ENCODE measurements at regions not wholly inside any gene's neighbourhood (a gene's known extent, or its start where the extent isn't known, plus 50 kb on each side); places are given as distances from the start of the nearest gene placed in this dataset.

- H3K4me2 ChIP-seq: no peak overlapping the region
- TF ChIP-seq ELK1 (IDR thresholded peaks at IDR 0.05; ENCODE audit: low read depth, low read length) (no peak), RFX5 (IDR thresholded peaks at IDR 0.05) (no peak), HES2 (IDR thresholded peaks at IDR 0.05) (no peak), E2F6 (IDR thresholded peaks at IDR 0.05; ENCODE audit: borderline replicate concordance, low read depth) (no peak), CHD4 (IDR thresholded peaks at IDR 0.05; ENCODE audit: borderline replicate concordance) (no peak)
- ChIA-PET POLR2A (no interaction called here), CTCF (no interaction called here)
- 0% methylated on average over 1 of the region's 1 CpG for WGBS (ENCODE audit: missing lambda C conversion rate)
- H3K27ac ChIP-seq: no peak overlapping the region
- ATAC-seq: no peak
- no peaks in the 10 kb centered on the region for H3K4me1 ChIP-seq
- FAIRE-seq: no peak
- H3K9me3 ChIP-seq: no peaks in the 10 kb centered on the region
- H3K4me3 ChIP-seq: no peak overlapping the region
- no peak for DNase-seq (ENCODE audit: low read depth in 1 of 2, low spot score in 1 of 2)
Observed at GRCh38 chr4:13178621-13179020, 305.5 kb downstream of the RAB28 start.

- ATAC-seq (no peak), DNase-seq (ENCODE audit: low read depth in 1 of 2, low spot score in 1 of 2) (no peak), FAIRE-seq (no peak)
- Histone ChIP-seq H3K9me3 (no peaks in the 10 kb centered on the region), H3K4me1 (no peaks in the 10 kb centered on the region), H3K4me2 (no peak overlapping the region), H3K27ac (no peak overlapping the region), H3K4me3 (no peak overlapping the region)
- TF ChIP-seq ELK1 (IDR thresholded peaks at IDR 0.05; ENCODE audit: low read depth, low read length) (no peak), POLR2AphosphoS2 (conservative IDR thresholded peaks at IDR 0.05; ENCODE audit: low read length) (no peak), TFCP2L1 (CRISPR knock-in tag; IDR thresholded peaks at IDR 0.05) (no peak), CBX2 (IDR thresholded peaks at IDR 0.05; ENCODE audit: borderline replicate concordance, low read depth) (no peak), E2F6 (IDR thresholded peaks at IDR 0.05; ENCODE audit: borderline replicate concordance, low read depth) (no peak), CHD2 (IDR thresholded peaks at IDR 0.05; ENCODE audit: low read length, partially characterized antibody) (no peak), NFE2L2 (conservative IDR thresholded peaks at IDR 0.05; ENCODE audit: low read length) (no peak), JUN (IDR thresholded peaks at IDR 0.05) (no peak), BCL3 (IDR thresholded peaks at IDR 0.05) (no peak), MAZ (IDR thresholded peaks at IDR 0.05; ENCODE audit: borderline replicate concordance, low read depth, low read length) (no peak), CHD4 (IDR thresholded peaks at IDR 0.05; ENCODE audit: borderline replicate concordance) (no peak), PBX3 (IDR thresholded peaks at IDR 0.05) (no peak), RAD21 (conservative IDR thresholded peaks at IDR 0.05 in 1 of 2, IDR thresholded peaks at IDR 0.05 in 1 of 2) (no peak), NR3C1 (IDR thresholded peaks at IDR 0.05) (no peak), MAFK (IDR thresholded peaks at IDR 0.05; ENCODE audit: partially characterized antibody) (no peak), RARB (CRISPR knock-in tag; IDR thresholded peaks at IDR 0.05) (no peak), FOSB (CRISPR knock-in tag; IDR thresholded peaks at IDR 0.05) (no peak), MAX (IDR thresholded peaks at IDR 0.05) (no peak)
- ChIA-PET POLR2A (no interaction called here), CTCF (no interaction called here)
- WGBS (ENCODE audit: missing lambda C conversion rate): 24% methylated on average over 5 of the region's 5 CpGs
Observed at GRCh38 chr4:13176741-13177142, 307.4 kb downstream of the RAB28 start.
